Lower leg skin (tissue), 4 donors: ENCODE measurements at regions not wholly inside any gene's neighbourhood (a gene's known extent, or its start where the extent isn't known, plus 50 kb on each side); places are given as distances from the start of the nearest gene placed in this dataset.

Source experiments
- DNase-seq, 2 donors: peaks; one replicate each; pipeline ENCODE4 v3.0.0-alpha.2; 2019; ENCODE audit warnings: low spot score in 2 of 2
- H3K4me3 ChIP-seq: fragments of 200-600 bp; sonication (generic); 2 replicates; pipeline ENCODE4 v1.5.1; 2017; ENCODE audit warnings: mild to moderate bottlenecking, low read depth; ENCODE audit not compliant: poor library complexity, severe bottlenecking
- POLR2A ChIP-seq, 2 donors: fragments of 450-650 bp; IDR thresholded peaks; one replicate each; pipeline ENCODE4 v1.6.1; 2016 to 2017; ENCODE audit warnings: antibody characterized with exemption in 2 of 2, mild to moderate bottlenecking in 1 of 2, moderate library complexity in 1 of 2
- WGBS, 2 donors: methylation state at CpG; one replicate each; pipeline ENCODE4 v1.1.5; 2018; 5-methylcytosine and 5-hydroxymethylcytosine counted together
- intact Hi-C: fragments of 100-400 bp; cut with DNase I; formaldehyde crosslinking; loops from one replicate; pipeline ENCODE4 v1.15.0; 2023; ENCODE audit warnings: low total_unique reads
- TF ChIP-seq, protein P1 (sequence below), 3 donors: fragments of 450-650 bp; IDR thresholded peaks; one replicate each; pipeline ENCODE4 v1.5.1; 2016; ENCODE audit warnings: antibody characterized with exemption in 3 of 3, mild to moderate bottlenecking in 3 of 3, moderate library complexity in 2 of 3

DNA sequence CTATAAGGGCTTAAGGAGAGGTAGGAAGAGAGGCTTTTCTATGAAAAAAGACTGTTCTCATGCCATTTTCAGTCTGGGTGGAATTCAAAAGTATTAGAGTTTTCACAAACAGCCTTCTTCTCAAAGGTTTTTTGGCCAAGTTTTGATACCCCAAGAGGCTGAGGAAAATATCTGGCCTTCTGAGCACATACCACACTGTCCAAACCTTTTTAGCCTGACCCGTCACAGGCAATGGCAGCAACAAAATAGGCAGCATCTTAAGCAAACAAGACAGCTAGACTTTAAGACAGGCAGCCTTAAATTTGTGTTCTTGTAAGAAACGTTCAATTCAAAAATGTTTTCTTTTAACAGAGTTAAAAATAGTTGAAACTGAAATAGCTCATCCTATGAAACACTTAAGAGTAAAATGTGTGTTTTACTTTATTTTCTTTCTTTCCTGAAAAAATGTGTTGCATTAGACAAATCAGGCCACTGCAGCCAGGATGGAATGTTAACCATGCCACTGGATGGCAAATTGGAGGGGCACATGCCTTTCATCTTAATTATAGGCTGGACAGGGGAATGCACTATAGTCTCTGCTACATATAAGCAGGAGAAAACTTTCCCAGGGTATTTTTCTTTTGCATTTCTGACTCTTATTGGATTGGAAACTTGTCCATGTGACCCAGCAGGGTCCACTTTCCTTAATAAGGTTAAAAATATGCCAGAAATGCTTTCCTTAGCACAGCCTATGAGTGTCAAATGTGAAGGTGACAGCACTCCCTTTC, 315.0 kb downstream of the TGFB2 start:
- intact Hi-C loops: no loop called here
- H3K4me3 ChIP-seq: no peak overlapping the region
- TF ChIP-seq POLR2A (IDR thresholded peaks at IDR 0.05): no peak
- TF ChIP-seq, protein P1, sequence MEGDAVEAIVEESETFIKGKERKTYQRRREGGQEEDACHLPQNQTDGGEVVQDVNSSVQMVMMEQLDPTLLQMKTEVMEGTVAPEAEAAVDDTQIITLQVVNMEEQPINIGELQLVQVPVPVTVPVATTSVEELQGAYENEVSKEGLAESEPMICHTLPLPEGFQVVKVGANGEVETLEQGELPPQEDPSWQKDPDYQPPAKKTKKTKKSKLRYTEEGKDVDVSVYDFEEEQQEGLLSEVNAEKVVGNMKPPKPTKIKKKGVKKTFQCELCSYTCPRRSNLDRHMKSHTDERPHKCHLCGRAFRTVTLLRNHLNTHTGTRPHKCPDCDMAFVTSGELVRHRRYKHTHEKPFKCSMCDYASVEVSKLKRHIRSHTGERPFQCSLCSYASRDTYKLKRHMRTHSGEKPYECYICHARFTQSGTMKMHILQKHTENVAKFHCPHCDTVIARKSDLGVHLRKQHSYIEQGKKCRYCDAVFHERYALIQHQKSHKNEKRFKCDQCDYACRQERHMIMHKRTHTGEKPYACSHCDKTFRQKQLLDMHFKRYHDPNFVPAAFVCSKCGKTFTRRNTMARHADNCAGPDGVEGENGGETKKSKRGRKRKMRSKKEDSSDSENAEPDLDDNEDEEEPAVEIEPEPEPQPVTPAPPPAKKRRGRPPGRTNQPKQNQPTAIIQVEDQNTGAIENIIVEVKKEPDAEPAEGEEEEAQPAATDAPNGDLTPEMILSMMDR (IDR thresholded peaks at IDR 0.05): no peak
- DNase-seq: no peak
- WGBS, 2 donors: 63 to 69% methylated on average over 2 of the region's 2 CpGs

DNA sequence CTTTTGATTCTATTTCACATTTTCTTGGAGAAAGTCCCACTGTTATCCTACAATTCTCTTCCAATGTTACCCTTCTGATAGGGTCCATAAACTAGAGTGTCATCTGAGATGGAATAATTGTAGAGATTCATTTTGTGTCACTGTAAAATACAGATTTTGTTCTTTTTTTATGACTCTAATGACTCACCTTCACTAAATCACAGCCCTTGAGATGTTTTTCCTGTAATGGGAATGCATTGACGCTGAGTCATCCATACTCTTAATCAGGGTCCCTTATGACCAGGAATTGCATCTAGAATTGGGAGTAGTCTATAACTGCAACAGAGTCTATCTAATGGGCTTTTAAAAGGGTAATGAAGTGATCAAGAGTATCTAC, 315.5 kb downstream of the TGFB2 start:
- H3K4me3 ChIP-seq: no peak overlapping the region
- DNase-seq: no peak
- intact Hi-C loops: no loop called here
- TF ChIP-seq, protein P1 (IDR thresholded peaks at IDR 0.05): no peak
- TF ChIP-seq POLR2A (IDR thresholded peaks at IDR 0.05): no peak
- WGBS, 2 donors: 82 to 86% methylated on average over 1 of the region's 1 CpG

DNA sequence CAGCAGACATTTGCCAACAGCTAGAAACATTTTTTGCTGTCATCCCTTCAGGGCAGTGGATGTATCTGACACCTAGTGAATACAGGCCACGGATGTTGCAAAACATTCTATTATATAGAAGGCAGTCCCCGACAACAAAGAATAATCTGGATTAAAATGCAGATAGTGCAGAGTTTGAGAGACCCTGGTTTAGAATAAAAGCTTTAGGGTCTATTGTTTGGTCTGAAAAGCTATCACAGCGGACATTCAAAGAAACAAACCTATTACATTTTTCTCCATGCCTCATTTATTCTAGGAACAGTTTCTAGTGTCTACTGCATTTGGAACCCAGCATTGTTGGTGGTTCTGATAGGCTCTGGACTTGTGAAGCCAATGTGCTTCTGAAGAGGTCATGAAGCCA, 316.3 kb downstream of the TGFB2 start:
- H3K4me3 ChIP-seq: no peak overlapping the region
- intact Hi-C loops: no loop called here
- DNase-seq: no peak
- TF ChIP-seq, protein P1 (IDR thresholded peaks at IDR 0.05): no peak
- TF ChIP-seq POLR2A (IDR thresholded peaks at IDR 0.05): no peak
- 78 to 83% methylated on average over 3 of the region's 3 CpGs for WGBS, 2 donors

DNA sequence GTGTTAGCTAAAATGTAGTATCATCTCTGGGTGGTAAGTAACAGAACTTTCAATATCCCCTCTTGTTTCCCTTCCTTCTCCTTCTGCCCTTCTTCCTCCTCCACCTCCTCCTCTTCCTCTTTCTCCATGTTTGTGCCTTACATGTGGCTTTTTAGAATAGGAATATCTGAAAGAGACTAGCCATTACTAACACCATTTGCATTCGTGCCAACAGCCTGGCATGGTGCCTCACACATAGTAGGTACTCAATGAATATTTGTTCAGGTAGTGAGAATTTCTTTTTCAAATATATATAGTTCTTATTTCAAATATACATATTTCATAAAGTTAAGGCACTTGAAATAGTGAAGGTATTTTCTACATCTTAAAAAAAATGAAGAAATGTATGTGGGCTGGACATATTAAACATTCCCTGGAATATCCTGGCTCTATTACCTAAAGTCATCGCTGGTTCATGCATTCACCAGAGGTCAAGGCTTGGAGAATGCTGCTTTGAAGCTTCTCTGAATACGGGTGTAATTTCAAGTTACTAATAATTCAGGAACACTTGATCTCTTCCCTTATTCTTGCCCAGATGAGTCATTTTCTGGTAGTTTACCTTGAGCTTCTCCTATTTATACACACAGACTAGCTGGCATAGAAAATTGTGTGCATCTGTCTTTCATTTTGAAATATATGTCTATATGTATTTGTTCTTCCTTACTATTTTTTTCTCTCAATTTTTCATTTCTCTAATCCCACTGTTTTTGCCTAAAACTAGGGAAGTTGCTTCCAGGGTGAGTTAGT, 319.4 kb downstream of the TGFB2 start:
- intact Hi-C loops: no loop called here
- TF ChIP-seq POLR2A (IDR thresholded peaks at IDR 0.05): no peak
- TF ChIP-seq, protein P1 (IDR thresholded peaks at IDR 0.05): no peak
- DNase-seq: no peak
- H3K4me3 ChIP-seq: no peak overlapping the region
- WGBS, 2 donors: 57% methylated on average over 3 of the region's 3 CpGs

DNA sequence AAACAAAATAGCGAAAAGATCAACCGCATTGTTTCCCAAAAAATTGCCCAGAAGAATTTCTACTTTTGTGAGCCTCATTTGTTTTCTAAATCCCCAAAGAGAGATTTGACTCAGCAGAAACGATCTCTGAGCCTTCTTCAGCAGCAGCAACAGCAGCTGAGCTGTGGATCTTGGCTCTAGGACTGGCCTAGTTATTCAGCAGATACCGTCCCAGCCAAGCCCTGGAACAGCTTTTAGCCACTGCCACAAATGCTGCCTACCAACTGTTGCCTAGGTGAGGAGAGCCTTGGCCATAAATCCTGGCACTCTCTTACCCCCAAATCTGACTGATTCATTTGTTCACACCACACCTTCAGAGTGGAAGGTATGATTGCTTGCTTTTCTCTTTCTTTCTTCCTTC, 320.1 kb downstream of the TGFB2 start:
- peak; percentile 39 to 85 for DNase-seq
- WGBS, 2 donors: 23 to 38% methylated on average over 4 of the region's 4 CpGs
- intact Hi-C loops: no loop called here
- TF ChIP-seq, protein P1 (IDR thresholded peaks at IDR 0.05): no peak
- no peak for TF ChIP-seq POLR2A (IDR thresholded peaks at IDR 0.05)
- H3K4me3 ChIP-seq: no peak overlapping the region
